WTC11 (cell line): ENCODE measurements at regions not wholly inside any gene's neighbourhood (a gene's known extent, or its start where the extent isn't known, plus 50 kb on each side); places are given as distances from the start of the nearest gene placed in this dataset.

ENCODE experiments used
- ATAC-seq: fragments of 200-7000 bp; cut with Tn5 transposase; 2 replicates; pipeline ENCODE4 v1.10.0; 2021; ENCODE audit warnings: mild to moderate bottlenecking, moderate library complexity
- CTCF ChIA-PET: fragments of 300-600 bp; sonication (Branson Sonifier 250); formaldehyde crosslinking; loops from one replicate; lab custom pipeline; 2021; ENCODE audit warnings: antibody characterized with exemption; lab: Charles Lee
- POLR2A ChIA-PET: fragments of 350-600 bp; sonication (Branson Sonifier 250); formaldehyde crosslinking; loops from one replicate; lab custom pipeline; 2021; ENCODE audit warnings: antibody characterized with exemption; lab: Charles Lee
- DNase-seq: peaks from one replicate; pipeline ENCODE4 v3.0.0; 2021; ENCODE audit warnings: low spot score
- H3K27ac Mint-ChIP-seq: 2 replicates; pipeline ENCODE4 v1.8.0; 2021; ENCODE audit warnings: mixed read lengths
- H3K27me3 Mint-ChIP-seq: 2 replicates; pipeline ENCODE4 v1.8.0; 2021; ENCODE audit warnings: low read depth, mild to moderate bottlenecking, moderate library complexity, mixed read lengths
- H3K36me3 Mint-ChIP-seq: 2 replicates; pipeline ENCODE4 v1.8.0; 2021; ENCODE audit warnings: mixed read lengths
- H3K4me1 Mint-ChIP-seq: 2 replicates; pipeline ENCODE4 v1.8.0; 2022; ENCODE audit warnings: mixed read lengths
- H3K4me3 Mint-ChIP-seq: 2 replicates; pipeline ENCODE4 v1.8.0; 2021; ENCODE audit warnings: mild to moderate bottlenecking, moderate library complexity, mixed read lengths
- H3K9me3 Mint-ChIP-seq: 2 replicates; pipeline ENCODE4 v1.8.0; 2021; ENCODE audit warnings: mixed read lengths
- ARID4B ChIP-seq: sonication (generic); formaldehyde crosslinking; IDR thresholded peaks from 2 replicates; pipeline ENCODE4 v1.8.0; 2023; ENCODE audit warnings: missing genetic modification reagents, mild to moderate bottlenecking, borderline replicate concordance
- CREM ChIP-seq: sonication (generic); formaldehyde crosslinking; IDR thresholded peaks from 2 replicates; pipeline ENCODE4 v1.8.1; 2022; ENCODE audit warnings: mild to moderate bottlenecking, missing genetic modification reagents, moderate library complexity
- FOXJ3 ChIP-seq: sonication (generic); formaldehyde crosslinking; IDR thresholded peaks from 2 replicates; pipeline ENCODE4 v1.9.0; 2021; ENCODE audit warnings: missing genetic modification reagents, mild to moderate bottlenecking, borderline replicate concordance
- FOXK1 ChIP-seq: sonication (generic); formaldehyde crosslinking; IDR thresholded peaks from 2 replicates; pipeline ENCODE4 v1.8.0; 2022; ENCODE audit warnings: mild to moderate bottlenecking, moderate library complexity, missing genetic modification reagents
- FOXP4 ChIP-seq: sonication (generic); formaldehyde crosslinking; IDR thresholded peaks from 2 replicates; pipeline ENCODE4 v1.8.0; 2022; ENCODE audit warnings: mild to moderate bottlenecking, missing genetic modification reagents
- ZNF423 ChIP-seq: fragments of 250-450 bp; sonication (Bioruptor Pico); IDR thresholded peaks from 2 replicates; pipeline ENCODE4 v2.1.2; 2022; ENCODE audit warnings: mild to moderate bottlenecking, moderate library complexity
- TF ChIP-seq, protein P1 (sequence below): sonication (generic); formaldehyde crosslinking; IDR thresholded peaks from 2 replicates; pipeline ENCODE4 v1.8.1; 2022; ENCODE audit warnings: mild to moderate bottlenecking, moderate library complexity, missing genetic modification reagents
- TF ChIP-seq, protein P2 (sequence below): sonication (generic); formaldehyde crosslinking; IDR thresholded peaks from 2 replicates; pipeline ENCODE4 v1.8.0; 2022; ENCODE audit warnings: mild to moderate bottlenecking, missing genetic modification reagents
- TF ChIP-seq, protein P3 (sequence below): sonication (generic); formaldehyde crosslinking; IDR thresholded peaks from 2 replicates; pipeline ENCODE4 v1.8.1; 2023; ENCODE audit warnings: mild to moderate bottlenecking, missing genetic modification reagents, borderline replicate concordance
- TF ChIP-seq, protein P4 (sequence below): fragments of 250-450 bp; sonication (Bioruptor Pico); IDR thresholded peaks from 2 replicates; pipeline ENCODE4 v1.9.0; 2021; ENCODE audit warnings: mild to moderate bottlenecking
- TF ChIP-seq, protein P5 (sequence below): sonication (generic); formaldehyde crosslinking; IDR thresholded peaks from 2 replicates; pipeline ENCODE4 v1.8.1; 2023; ENCODE audit warnings: mild to moderate bottlenecking, missing genetic modification reagents, moderate library complexity
- TF ChIP-seq, protein P6 (sequence below): sonication (generic); formaldehyde crosslinking; IDR thresholded peaks from 2 replicates; pipeline ENCODE4 v1.8.0; 2023; ENCODE audit warnings: missing genetic modification reagents

- TF ChIP-seq, protein P1, sequence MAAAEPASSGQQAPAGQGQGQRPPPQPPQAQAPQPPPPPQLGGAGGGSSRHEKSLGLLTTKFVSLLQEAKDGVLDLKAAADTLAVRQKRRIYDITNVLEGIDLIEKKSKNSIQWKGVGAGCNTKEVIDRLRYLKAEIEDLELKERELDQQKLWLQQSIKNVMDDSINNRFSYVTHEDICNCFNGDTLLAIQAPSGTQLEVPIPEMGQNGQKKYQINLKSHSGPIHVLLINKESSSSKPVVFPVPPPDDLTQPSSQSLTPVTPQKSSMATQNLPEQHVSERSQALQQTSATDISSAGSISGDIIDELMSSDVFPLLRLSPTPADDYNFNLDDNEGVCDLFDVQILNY (CRISPR knock-in tag): no peak
- TF ChIP-seq ARID4B (CRISPR knock-in tag) (no peak), FOXK1 (CRISPR knock-in tag) (no peak), CREM (CRISPR knock-in tag) (no peak)
- TF ChIP-seq, protein P2, sequence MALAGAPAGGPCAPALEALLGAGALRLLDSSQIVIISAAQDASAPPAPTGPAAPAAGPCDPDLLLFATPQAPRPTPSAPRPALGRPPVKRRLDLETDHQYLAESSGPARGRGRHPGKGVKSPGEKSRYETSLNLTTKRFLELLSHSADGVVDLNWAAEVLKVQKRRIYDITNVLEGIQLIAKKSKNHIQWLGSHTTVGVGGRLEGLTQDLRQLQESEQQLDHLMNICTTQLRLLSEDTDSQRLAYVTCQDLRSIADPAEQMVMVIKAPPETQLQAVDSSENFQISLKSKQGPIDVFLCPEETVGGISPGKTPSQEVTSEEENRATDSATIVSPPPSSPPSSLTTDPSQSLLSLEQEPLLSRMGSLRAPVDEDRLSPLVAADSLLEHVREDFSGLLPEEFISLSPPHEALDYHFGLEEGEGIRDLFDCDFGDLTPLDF (CRISPR knock-in tag): no peak
- TF ChIP-seq, all 79 proteins: peak for 0
Measured at GRCh38 chr12:87246726-87247125, 782.5 kb downstream of the C12orf50 start (continued).

DNA sequence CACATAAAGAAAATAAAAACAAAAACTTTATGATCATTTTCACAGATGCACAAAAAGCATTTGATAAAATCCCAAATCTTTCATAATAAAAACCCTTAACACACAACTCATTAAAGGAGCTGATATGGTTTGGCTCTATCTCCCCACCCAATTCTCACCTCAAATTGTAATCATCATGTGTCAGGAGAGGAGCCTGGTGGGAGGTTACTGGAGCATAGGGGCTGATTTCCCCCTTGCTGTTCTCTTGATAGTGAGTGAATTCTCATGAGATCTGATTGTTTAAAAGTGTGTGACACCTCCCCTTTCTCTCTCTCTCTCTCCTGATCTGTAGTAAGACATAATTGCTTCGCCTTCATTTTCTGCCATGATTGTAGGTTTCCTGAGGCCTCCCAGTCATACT lies 790.7 kb downstream of the C12orf50 start:
- TF ChIP-seq, protein P3, sequence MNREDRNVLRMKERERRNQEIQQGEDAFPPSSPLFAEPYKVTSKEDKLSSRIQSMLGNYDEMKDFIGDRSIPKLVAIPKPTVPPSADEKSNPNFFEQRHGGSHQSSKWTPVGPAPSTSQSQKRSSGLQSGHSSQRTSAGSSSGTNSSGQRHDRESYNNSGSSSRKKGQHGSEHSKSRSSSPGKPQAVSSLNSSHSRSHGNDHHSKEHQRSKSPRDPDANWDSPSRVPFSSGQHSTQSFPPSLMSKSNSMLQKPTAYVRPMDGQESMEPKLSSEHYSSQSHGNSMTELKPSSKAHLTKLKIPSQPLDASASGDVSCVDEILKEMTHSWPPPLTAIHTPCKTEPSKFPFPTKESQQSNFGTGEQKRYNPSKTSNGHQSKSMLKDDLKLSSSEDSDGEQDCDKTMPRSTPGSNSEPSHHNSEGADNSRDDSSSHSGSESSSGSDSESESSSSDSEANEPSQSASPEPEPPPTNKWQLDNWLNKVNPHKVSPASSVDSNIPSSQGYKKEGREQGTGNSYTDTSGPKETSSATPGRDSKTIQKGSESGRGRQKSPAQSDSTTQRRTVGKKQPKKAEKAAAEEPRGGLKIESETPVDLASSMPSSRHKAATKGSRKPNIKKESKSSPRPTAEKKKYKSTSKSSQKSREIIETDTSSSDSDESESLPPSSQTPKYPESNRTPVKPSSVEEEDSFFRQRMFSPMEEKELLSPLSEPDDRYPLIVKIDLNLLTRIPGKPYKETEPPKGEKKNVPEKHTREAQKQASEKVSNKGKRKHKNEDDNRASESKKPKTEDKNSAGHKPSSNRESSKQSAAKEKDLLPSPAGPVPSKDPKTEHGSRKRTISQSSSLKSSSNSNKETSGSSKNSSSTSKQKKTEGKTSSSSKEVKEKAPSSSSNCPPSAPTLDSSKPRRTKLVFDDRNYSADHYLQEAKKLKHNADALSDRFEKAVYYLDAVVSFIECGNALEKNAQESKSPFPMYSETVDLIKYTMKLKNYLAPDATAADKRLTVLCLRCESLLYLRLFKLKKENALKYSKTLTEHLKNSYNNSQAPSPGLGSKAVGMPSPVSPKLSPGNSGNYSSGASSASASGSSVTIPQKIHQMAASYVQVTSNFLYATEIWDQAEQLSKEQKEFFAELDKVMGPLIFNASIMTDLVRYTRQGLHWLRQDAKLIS (CRISPR knock-in tag): no peak
- TF ChIP-seq, protein P4, sequence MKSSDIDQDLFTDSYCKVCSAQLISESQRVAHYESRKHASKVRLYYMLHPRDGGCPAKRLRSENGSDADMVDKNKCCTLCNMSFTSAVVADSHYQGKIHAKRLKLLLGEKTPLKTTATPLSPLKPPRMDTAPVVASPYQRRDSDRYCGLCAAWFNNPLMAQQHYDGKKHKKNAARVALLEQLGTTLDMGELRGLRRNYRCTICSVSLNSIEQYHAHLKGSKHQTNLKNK: no peak
- no peak for TF ChIP-seq FOXJ3
- TF ChIP-seq, protein P5, sequence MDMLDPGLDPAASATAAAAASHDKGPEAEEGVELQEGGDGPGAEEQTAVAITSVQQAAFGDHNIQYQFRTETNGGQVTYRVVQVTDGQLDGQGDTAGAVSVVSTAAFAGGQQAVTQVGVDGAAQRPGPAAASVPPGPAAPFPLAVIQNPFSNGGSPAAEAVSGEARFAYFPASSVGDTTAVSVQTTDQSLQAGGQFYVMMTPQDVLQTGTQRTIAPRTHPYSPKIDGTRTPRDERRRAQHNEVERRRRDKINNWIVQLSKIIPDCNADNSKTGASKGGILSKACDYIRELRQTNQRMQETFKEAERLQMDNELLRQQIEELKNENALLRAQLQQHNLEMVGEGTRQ (CRISPR knock-in tag): no peak
- TF ChIP-seq, protein P6, sequence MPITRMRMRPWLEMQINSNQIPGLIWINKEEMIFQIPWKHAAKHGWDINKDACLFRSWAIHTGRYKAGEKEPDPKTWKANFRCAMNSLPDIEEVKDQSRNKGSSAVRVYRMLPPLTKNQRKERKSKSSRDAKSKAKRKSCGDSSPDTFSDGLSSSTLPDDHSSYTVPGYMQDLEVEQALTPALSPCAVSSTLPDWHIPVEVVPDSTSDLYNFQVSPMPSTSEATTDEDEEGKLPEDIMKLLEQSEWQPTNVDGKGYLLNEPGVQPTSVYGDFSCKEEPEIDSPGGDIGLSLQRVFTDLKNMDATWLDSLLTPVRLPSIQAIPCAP (CRISPR knock-in tag): no peak
- TF ChIP-seq ZNF423 (CRISPR knock-in tag): no peak
- no peak for TF ChIP-seq FOXP4
- Mint-ChIP-seq H3K27ac (no peak overlapping the region), H3K4me1 (no peaks in the 10 kb centered on the region), H3K4me3 (no peak overlapping the region), H3K36me3 (no peaks in the 10 kb centered on the region), H3K27me3 (no peaks in the 10 kb centered on the region), H3K9me3 (peaks cover 4% of the 10 kb centered on the region; the same call in 1 of the 2 replicates)
- ChIA-PET CTCF (no interaction called here), POLR2A (no interaction called here)
- ATAC-seq (no peak), DNase-seq (no peak)
